LNCaP clone FGC (cell line): ENCODE measurements at regions not wholly inside any gene's neighbourhood (a gene's known extent, or its start where the extent isn't known, plus 50 kb on each side); places are given as distances from the start of the nearest gene placed in this dataset.
"Not testable (repeated sequence)": the region's sequence is repeated elsewhere in the genome, so short reads cannot be mapped to it uniquely, and the experiment has no call there.

Source experiments
- DNase-seq: peaks from one replicate; pipeline ENCODE4 v3.0.0-alpha.2; 2011; ENCODE audit warnings: low read depth
- H3K4me3 ChIP-seq: 2 replicates; pipeline ENCODE4 v1.5.1; 2011; ENCODE audit warnings: mild to moderate bottlenecking, low read depth, low read length, control low read depth
- TF ChIP-seq, protein P1 (sequence below): IDR thresholded peaks from 2 replicates; pipeline ENCODE4 v1.5.1; 2012; ENCODE audit warnings: mild to moderate bottlenecking; ENCODE audit not compliant: control insufficient read depth, insufficient read depth; ENCODE audit errors: extremely low read depth

DNA sequence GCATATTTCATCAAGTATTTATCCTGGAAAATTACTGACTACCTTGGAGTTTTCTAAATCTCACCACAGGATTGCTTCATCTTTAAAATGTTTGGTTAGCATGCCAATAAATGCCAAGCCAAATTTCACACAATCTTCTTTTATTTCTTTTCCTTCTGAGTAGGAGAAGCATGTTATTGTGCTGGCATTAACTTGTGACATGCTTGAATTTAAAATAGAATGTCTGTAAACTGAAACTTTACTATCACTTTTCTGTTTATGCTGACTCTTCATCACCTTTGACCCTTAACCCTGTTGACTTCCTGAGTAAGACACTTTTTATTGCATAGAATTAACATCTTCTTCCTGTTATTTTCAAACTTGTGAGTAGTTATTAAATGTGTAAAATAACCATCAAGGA is 56.2 kb upstream of the LRRTM4 start:
- DNase-seq, result no peak
- no peak overlapping the region for H3K4me3 ChIP-seq
- TF ChIP-seq, protein P1, sequence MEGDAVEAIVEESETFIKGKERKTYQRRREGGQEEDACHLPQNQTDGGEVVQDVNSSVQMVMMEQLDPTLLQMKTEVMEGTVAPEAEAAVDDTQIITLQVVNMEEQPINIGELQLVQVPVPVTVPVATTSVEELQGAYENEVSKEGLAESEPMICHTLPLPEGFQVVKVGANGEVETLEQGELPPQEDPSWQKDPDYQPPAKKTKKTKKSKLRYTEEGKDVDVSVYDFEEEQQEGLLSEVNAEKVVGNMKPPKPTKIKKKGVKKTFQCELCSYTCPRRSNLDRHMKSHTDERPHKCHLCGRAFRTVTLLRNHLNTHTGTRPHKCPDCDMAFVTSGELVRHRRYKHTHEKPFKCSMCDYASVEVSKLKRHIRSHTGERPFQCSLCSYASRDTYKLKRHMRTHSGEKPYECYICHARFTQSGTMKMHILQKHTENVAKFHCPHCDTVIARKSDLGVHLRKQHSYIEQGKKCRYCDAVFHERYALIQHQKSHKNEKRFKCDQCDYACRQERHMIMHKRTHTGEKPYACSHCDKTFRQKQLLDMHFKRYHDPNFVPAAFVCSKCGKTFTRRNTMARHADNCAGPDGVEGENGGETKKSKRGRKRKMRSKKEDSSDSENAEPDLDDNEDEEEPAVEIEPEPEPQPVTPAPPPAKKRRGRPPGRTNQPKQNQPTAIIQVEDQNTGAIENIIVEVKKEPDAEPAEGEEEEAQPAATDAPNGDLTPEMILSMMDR, result no peak

DNA sequence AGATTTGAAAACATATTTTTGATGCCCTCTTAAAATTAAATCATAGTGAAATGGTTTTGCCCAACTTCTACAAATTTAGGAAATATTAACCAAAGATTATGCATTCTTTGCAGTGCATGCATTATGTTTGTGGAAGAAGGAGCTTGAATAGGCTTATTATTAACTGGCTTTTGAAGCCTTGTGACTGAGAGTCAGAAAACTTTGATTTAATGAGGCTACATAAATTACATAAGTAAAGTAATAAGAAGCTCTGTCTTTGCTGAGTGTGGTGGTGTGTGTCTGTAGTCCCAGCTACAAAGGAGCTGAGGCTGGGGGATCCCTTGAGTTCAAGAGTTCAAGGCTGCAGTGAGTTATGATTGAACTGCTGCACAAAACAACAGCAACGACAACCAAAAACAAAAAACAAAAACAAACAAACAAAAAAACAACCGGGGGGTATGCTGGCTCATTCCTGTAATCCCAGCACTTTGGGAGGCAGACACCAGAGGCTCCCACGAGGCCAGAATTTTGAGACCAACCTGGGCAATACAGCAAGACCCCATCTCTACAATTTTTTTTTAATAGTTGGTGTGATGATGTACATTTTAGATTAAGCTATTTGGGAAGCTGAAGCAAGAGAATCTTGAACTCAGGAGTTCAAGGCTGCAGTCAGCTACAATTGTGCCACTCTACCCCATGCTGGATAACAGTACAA is 57.0 kb upstream of the LRRTM4 start:
- TF ChIP-seq, protein P1, result no peak

DNA sequence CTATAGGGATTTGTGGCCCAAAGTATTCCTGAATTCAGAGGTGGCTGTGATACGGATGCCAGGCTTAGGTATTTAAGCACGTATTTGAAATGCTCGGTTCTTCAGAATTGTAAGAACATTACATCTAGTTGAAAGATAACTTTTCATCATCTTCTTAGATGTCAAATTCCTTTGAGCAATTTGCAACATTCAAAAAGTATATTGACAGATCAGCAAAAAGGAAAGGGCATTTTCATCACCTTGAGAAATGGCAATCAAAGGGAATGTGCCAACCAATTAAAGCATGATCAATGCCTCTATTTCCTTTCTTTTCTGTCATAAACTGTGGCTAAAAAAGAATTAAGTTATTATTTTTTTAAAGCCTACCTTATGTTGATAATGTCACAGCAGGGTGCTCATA is 66.3 kb upstream of the LRRTM4 start:
- TF ChIP-seq, protein P1, result no peak
- DNase-seq, result no peak
- no peak overlapping the region for H3K4me3 ChIP-seq

More for the DNA sequence above, 57.0 kb upstream of the LRRTM4 start:
- no peak for DNase-seq
- no peak overlapping the region for H3K4me3 ChIP-seq

DNA sequence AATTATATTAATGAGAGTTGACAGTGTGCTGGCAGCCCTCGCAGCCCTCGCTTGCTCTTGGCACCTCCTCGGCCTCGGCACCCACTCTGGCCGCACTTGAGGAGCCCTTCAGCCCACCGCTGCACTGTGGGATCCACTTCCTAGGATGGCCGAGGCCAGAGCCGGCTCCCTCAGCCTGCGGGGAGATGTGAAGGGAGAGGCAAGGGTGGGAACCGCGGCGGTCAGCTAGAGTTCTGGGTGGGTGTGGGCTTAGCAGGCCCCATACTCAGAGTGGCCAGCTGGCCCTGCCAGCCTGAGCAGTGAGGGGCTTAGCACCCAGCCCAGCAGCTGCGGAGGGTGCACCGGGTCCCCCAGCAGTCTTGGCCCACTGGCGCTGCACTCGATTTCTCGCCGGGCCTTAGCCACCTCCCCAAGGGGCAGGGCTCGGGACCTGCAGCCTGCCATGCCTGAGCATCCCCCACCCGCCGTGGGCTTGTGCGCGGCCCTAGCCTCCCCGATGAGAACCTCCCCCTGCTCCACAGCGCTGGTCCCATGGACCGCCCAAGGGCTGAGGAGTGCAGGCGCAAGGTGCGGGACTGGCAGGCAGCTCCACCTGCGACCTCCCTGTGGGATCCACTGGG is 68.2 kb upstream of the LRRTM4 start:
- TF ChIP-seq, protein P1, result no peak
- no peak for DNase-seq
- no peak overlapping the region for H3K4me3 ChIP-seq

DNA sequence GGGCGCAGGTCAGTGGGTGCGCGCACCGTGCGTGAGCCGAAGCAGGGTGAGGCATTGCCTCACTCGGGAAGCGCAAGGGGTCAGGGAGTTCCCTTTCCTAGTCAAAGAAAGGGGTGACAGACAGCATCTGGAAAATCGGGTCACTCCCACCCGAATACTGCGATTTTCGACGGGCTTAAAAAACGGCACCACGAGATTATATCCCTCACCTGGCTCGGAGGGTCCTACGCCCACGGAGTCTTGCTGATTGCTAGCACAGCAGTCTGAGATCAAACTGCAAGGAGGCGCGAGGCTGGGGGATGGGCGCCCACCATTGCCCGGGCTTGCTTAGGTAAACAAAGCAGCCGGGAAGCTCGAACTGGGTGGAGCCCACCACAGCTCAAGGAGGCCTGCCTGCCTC is 70.8 kb upstream of the LRRTM4 start:
- not testable (repeated sequence) for H3K4me3 ChIP-seq, DNase-seq

DNA sequence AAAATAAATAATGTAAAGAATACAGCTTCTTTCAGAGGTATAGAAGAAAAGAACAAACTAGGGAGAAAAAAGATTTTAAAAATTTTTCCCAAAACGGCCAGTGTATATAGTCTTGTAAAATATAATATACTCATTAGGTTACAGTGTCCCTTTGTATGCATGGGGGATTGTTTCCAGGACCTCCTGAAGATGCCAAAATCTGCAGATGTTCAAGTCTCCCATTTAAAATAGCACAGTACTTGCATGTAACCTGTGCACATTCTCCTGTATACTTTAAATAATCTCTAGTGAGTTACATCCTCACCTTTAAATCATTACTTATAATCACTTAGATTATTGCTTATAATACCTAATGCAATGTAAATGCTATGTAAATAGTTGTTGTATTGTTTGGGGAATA is 80.6 kb upstream of the LRRTM4 start:
- no peak overlapping the region for H3K4me3 ChIP-seq
- no peak for DNase-seq
- TF ChIP-seq, protein P1, result no peak

DNA sequence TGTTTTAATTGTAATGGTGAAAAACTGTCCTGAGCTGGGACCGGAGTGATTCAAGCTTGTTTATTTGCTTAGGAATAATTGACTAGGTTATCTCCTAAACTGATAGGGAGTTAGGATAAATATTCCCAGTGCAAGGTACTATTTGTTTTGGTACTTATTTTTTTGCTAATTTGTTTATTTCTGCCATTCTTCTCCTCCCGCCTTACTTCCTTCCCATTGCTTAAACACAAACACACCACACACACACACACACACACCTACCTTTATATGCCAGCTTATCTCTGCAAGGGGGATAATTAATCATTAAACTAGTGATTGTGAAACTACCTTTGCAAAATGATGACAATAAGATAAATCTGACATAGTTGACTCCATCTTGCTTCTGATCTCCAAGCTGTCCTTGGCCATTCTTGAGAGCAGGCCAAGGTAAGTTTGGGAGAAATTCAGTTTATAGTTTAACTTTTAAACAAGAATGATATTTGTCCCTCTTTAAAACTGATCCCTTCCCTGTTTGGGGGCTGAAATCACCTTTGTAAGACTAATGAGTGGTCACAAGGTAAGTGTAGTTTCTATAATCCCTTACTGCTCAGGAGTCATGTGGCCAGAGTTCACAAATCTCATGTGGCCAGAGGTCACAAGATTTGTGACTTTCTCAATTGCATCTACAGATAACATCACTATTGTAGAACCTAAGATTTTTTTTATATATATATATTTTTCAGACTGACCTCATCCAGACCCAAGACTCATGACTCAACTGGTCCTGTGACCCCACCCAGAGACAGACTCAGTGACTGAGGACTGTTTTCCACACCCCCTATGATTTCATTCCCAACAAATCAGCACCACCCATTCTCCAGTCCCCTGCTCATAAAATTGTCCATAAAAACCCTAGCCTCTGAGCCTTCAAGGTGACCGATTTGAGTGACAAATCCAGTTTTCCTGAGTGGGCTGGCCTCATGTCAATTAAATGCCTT is 83.1 kb upstream of the LRRTM4 start:
- H3K4me3 ChIP-seq, result no peak overlapping the region
- no peak for DNase-seq
- TF ChIP-seq, protein P1, result no peak
